WTC11 (cell line): ENCODE measurements at regions not wholly inside any gene's neighbourhood (a gene's known extent, or its start where the extent isn't known, plus 50 kb on each side); places are given as distances from the start of the nearest gene placed in this dataset.

Source experiments
- ATAC-seq: fragments of 200-7000 bp; cut with Tn5 transposase; 2 replicates; pipeline ENCODE4 v1.10.0; 2021; ENCODE audit warnings: mild to moderate bottlenecking, moderate library complexity
- CTCF ChIA-PET: fragments of 300-600 bp; sonication (Branson Sonifier 250); formaldehyde crosslinking; loops from one replicate; lab custom pipeline; 2021; ENCODE audit warnings: antibody characterized with exemption; lab: Charles Lee
- POLR2A ChIA-PET: fragments of 350-600 bp; sonication (Branson Sonifier 250); formaldehyde crosslinking; loops from one replicate; lab custom pipeline; 2021; ENCODE audit warnings: antibody characterized with exemption; lab: Charles Lee
- DNase-seq: peaks from one replicate; pipeline ENCODE4 v3.0.0; 2021; ENCODE audit warnings: low spot score
- H3K27ac Mint-ChIP-seq: 2 replicates; pipeline ENCODE4 v1.8.0; 2021; ENCODE audit warnings: mixed read lengths
- H3K27me3 Mint-ChIP-seq: 2 replicates; pipeline ENCODE4 v1.8.0; 2021; ENCODE audit warnings: low read depth, mild to moderate bottlenecking, moderate library complexity, mixed read lengths
- H3K36me3 Mint-ChIP-seq: 2 replicates; pipeline ENCODE4 v1.8.0; 2021; ENCODE audit warnings: mixed read lengths
- H3K4me1 Mint-ChIP-seq: 2 replicates; pipeline ENCODE4 v1.8.0; 2022; ENCODE audit warnings: mixed read lengths
- H3K4me3 Mint-ChIP-seq: 2 replicates; pipeline ENCODE4 v1.8.0; 2021; ENCODE audit warnings: mild to moderate bottlenecking, moderate library complexity, mixed read lengths
- H3K9me3 Mint-ChIP-seq: 2 replicates; pipeline ENCODE4 v1.8.0; 2021; ENCODE audit warnings: mixed read lengths
- AFF4 ChIP-seq: sonication (generic); formaldehyde crosslinking; IDR thresholded peaks from 2 replicates; pipeline ENCODE4 v1.8.1; 2023; ENCODE audit warnings: mild to moderate bottlenecking, missing genetic modification reagents, borderline replicate concordance
- ARID4B ChIP-seq: sonication (generic); formaldehyde crosslinking; IDR thresholded peaks from 2 replicates; pipeline ENCODE4 v1.8.0; 2023; ENCODE audit warnings: missing genetic modification reagents, mild to moderate bottlenecking, borderline replicate concordance
- CBFB ChIP-seq: sonication (generic); formaldehyde crosslinking; IDR thresholded peaks from 2 replicates; pipeline ENCODE4 v1.8.1; 2022; ENCODE audit warnings: mild to moderate bottlenecking, low read depth, missing genetic modification reagents
- E2F1 ChIP-seq: sonication (generic); formaldehyde crosslinking; IDR thresholded peaks from 2 replicates; pipeline ENCODE4 v1.8.0; 2022; ENCODE audit warnings: mild to moderate bottlenecking, missing genetic modification reagents
- ERG ChIP-seq: fragments of 250-450 bp; sonication (Bioruptor Pico); IDR thresholded peaks from 2 replicates; pipeline ENCODE4 v1.8.0; 2021; ENCODE audit warnings: mild to moderate bottlenecking
- ETV6 ChIP-seq: sonication (generic); formaldehyde crosslinking; IDR thresholded peaks from 2 replicates; pipeline ENCODE4 v1.8.1; 2022; ENCODE audit warnings: mild to moderate bottlenecking, missing genetic modification reagents
- FOXK1 ChIP-seq: sonication (generic); formaldehyde crosslinking; IDR thresholded peaks from 2 replicates; pipeline ENCODE4 v1.8.0; 2022; ENCODE audit warnings: mild to moderate bottlenecking, moderate library complexity, missing genetic modification reagents
- GRHL2 ChIP-seq: fragments of 250-450 bp; sonication (Bioruptor Pico); IDR thresholded peaks from 2 replicates; pipeline ENCODE4 v1.8.0; 2022; ENCODE audit warnings: mild to moderate bottlenecking, moderate library complexity; ENCODE audit not compliant: insufficient replicate concordance, severe bottlenecking
- HMGA2 ChIP-seq: fragments of 250-450 bp; sonication (Bioruptor Pico); IDR thresholded peaks from 2 replicates; pipeline ENCODE4 v1.4.0; 2021; ENCODE audit warnings: mild to moderate bottlenecking, moderate library complexity
- HMGXB4 ChIP-seq: sonication (generic); formaldehyde crosslinking; IDR thresholded peaks from 2 replicates; pipeline ENCODE4 v1.8.1; 2023; ENCODE audit warnings: mild to moderate bottlenecking, moderate library complexity, missing genetic modification reagents
- KAT7 ChIP-seq: sonication (generic); formaldehyde crosslinking; IDR thresholded peaks from 2 replicates; pipeline ENCODE4 v1.8.1; 2023; ENCODE audit warnings: missing genetic modification reagents, mild to moderate bottlenecking, borderline replicate concordance
- MAX ChIP-seq: sonication (generic); formaldehyde crosslinking; IDR thresholded peaks from 2 replicates; pipeline ENCODE4 v1.8.0; 2022; ENCODE audit warnings: mild to moderate bottlenecking, missing genetic modification reagents
- MXD4 ChIP-seq: fragments of 250-450 bp; sonication (Bioruptor Pico); IDR thresholded peaks from 2 replicates; pipeline ENCODE4 v1.8.0; 2021; ENCODE audit warnings: mild to moderate bottlenecking, moderate library complexity, borderline replicate concordance
- NR1H2 ChIP-seq: sonication (generic); formaldehyde crosslinking; IDR thresholded peaks from 2 replicates; pipeline ENCODE4 v1.9.0; 2021; ENCODE audit warnings: mild to moderate bottlenecking, moderate library complexity, missing genetic modification reagents
- NR2C2 ChIP-seq: sonication (generic); formaldehyde crosslinking; IDR thresholded peaks from 2 replicates; pipeline ENCODE4 v1.8.0; 2022; ENCODE audit warnings: mild to moderate bottlenecking, missing genetic modification reagents
- PRDM15 ChIP-seq: sonication (generic); formaldehyde crosslinking; IDR thresholded peaks from 2 replicates; pipeline ENCODE4 v1.8.0; 2022; ENCODE audit warnings: missing genetic modification reagents
- SMAD3 ChIP-seq: sonication (generic); formaldehyde crosslinking; IDR thresholded peaks from 2 replicates; pipeline ENCODE4 v1.8.0; 2022; ENCODE audit warnings: missing genetic modification reagents, mild to moderate bottlenecking, borderline replicate concordance
- SMAD4 ChIP-seq: sonication (generic); formaldehyde crosslinking; IDR thresholded peaks from 2 replicates; pipeline ENCODE4 v1.8.0; 2022; ENCODE audit warnings: mild to moderate bottlenecking, missing genetic modification reagents
- TP53 ChIP-seq: sonication (generic); formaldehyde crosslinking; IDR thresholded peaks from 2 replicates; pipeline ENCODE4 v1.8.1; 2023; ENCODE audit warnings: mild to moderate bottlenecking, missing genetic modification reagents
- ZNF121 ChIP-seq: sonication (generic); formaldehyde crosslinking; IDR thresholded peaks from 2 replicates; pipeline ENCODE4 v1.8.0; 2023; ENCODE audit warnings: missing genetic modification reagents

- TF ChIP-seq NR1H2 (CRISPR knock-in tag) = no peak
- TF ChIP-seq NR2C2 = no peak
- TF ChIP-seq ARID4B (CRISPR knock-in tag) = no peak
- TF ChIP-seq PRDM15 (CRISPR knock-in tag) = no peak
- no peak for TF ChIP-seq FOXK1
- TF ChIP-seq CBFB (CRISPR knock-in tag) = no peak
- TF ChIP-seq MAX = no peak
Observed at GRCh38 chr12:87283111-87283510, 746.1 kb downstream of the C12orf50 start (continued).

GRCh38 chr12:87280893-87281292, 748.3 kb downstream of the C12orf50 start:
- H3K9me3 Mint-ChIP-seq = peaks cover 31% of the 10 kb centered on the region
- no peak overlapping the region for H3K4me3 Mint-ChIP-seq
- ATAC-seq (no peak), DNase-seq (no peak)
- peaks cover 17% of the 10 kb centered on the region for H3K36me3 Mint-ChIP-seq
- CTCF ChIA-PET = interaction anchor here (1.0 kb wide), 1 partner anchor 13 kb away, joined by 3 read pairs; no protein-coding TSS in a partner anchor
- H3K27ac Mint-ChIP-seq = no peak overlapping the region
- H3K4me1 Mint-ChIP-seq = no peaks in the 10 kb centered on the region
- H3K27me3 Mint-ChIP-seq = no peaks in the 10 kb centered on the region
- POLR2A ChIA-PET = no interaction called here
- TF ChIP-seq ERG (CRISPR knock-in tag) (no peak), SMAD3 (CRISPR knock-in tag) (no peak), TP53 (CRISPR knock-in tag) (no peak), HMGXB4 (CRISPR knock-in tag) (no peak), MXD4 (no peak), HMGA2 (CRISPR knock-in tag) (no peak), GRHL2 (CRISPR knock-in tag) (no peak), KAT7 (CRISPR knock-in tag) (no peak), E2F1 (CRISPR knock-in tag) (no peak), ETV6 (CRISPR knock-in tag) (no peak), AFF4 (CRISPR knock-in tag) (no peak), ZNF121 (CRISPR knock-in tag) (no peak), SMAD4 (no peak)
